GM21447 (cell line): ENCODE measurements at regions not wholly inside any gene's neighbourhood (a gene's known extent, or its start where the extent isn't known, plus 50 kb on each side); places are given as distances from the start of the nearest gene placed in this dataset.
A peak's percentile ranks its signal among the peaks of the same experiment; 100 is the strongest.

Experiments used
- ATAC-seq: cut with Tn5 transposase; IDR thresholded peaks from one replicate; pipeline ENCODE4 v1.9.1; 2021; ENCODE audit not compliant: unreplicated experiment

DNA sequence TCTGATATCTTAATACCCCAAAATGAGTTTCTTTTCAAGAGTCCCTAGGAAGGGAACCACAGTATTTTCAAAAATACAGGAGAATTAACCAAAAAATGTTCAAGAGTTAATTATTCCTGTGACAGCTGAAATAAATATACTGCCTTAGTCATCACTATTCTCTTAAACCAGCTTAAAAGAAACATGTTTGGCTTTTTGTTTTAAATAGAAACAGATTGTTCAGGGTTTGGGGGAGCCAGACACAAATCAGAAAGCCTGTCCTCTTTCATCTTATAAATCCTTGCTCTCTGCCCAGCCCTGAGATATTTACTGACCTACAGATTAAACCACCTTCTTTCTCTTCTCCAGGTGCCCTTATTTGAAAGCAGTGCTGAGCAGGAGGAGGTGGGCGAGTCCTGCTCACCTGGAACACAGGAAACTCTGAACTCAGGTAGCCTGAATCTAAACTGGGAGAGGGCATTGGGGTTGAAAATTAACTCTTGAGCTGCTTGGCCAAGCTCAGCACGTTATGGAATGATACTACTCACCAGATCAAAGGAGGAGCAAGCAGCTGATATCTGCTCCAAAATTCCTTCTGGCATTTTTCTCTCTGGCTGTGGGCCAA, 84.1 kb upstream of the SPRED1 start:
- no peak for ATAC-seq

DNA sequence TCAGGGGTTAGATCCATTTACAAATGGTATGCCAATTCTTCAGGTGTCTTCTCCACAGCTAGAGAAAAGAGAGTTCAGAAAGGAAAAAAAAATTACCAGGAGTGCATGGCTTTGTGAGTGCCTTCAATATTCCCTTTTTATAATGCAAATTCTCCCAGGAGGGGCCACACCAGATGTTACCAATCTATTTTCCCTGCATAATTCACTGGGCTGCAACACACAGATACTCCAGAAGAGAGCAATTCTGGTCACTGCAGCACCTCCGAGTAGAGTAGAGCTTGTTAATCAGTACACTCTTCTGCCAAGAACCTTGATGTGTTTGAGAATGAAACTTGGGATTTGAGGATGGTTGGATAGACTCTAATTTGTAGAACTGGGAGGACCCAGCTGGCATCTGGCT, 80.7 kb upstream of the SPRED1 start:
- no peak for ATAC-seq

DNA sequence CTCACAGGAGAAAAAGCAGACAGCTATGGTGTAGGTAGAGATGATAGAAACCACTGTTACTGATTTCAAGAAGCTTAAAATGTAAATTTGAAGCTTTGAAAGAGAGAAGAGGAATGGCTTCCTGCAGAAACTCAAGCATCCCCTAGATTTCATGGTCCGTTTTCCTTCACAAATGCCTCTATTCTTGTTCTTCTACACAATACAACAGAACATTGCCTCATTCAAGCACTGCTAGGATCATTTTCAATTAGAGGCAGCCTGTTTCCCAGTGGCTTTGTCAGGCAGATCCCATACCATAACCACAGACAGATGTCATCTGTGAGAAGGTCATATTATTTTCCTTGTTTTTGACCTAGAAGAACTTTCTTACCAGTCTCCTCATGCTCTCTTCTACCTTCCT, 77.9 kb upstream of the SPRED1 start:
- ATAC-seq: no peak

DNA sequence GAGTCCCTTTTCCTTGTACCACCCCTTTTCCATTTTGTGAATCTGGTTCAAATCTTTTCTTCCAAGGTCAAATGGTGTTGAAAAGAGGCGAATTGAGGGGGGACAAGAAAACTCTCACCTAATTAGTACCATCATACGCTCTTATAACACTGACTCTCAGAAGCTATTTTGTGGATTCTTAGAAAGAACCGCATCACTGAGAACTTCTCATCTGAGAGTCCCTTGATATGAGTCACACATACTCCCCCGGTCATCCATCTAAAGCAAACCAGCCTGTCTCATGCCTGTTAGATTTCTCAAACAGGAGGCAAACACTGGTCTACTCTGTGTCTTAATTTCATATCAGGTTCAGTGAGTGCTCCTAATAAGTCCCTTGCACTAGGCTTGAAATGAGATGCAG, 76.5 kb upstream of the SPRED1 start:
- peak; percentile 88 for ATAC-seq

DNA sequence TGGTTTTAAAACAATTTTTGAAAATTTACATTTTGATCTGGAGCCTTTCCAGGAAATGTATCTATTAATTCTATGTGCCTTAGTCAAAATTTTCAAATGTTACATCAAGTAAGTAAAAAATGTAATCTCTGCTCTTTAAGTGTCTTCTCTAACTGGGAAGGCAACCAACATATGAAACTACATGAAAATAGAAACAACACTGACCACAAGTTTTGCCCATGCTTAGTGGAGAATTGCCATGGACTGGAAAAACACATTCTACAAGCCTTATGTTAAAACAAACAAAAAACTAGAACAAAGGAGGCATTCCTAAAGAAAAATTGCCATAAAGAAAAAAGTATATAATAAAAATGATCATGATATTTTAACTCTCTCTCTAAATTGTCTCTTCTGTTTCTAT, 75.9 kb upstream of the SPRED1 start:
- ATAC-seq: no peak

DNA sequence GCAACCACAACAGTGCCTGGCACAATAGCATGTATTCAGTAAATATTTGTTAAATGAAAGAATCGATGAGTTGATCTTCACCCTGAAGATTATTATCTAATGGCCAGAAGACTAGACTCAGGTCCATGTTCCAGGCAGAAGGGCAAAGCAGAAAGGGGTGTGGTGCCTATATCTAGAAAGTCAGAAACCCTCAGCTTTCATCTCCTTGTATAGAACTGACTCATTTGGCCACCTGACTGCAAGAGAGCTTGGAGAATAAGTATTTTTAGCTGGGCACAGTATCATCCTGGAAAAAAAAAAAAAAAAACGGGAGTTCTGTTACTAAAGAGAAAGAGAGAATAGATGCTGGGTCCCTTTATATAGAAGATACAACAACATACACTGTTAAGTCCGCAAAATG, 69.7 kb upstream of the SPRED1 start:
- no peak for ATAC-seq

DNA sequence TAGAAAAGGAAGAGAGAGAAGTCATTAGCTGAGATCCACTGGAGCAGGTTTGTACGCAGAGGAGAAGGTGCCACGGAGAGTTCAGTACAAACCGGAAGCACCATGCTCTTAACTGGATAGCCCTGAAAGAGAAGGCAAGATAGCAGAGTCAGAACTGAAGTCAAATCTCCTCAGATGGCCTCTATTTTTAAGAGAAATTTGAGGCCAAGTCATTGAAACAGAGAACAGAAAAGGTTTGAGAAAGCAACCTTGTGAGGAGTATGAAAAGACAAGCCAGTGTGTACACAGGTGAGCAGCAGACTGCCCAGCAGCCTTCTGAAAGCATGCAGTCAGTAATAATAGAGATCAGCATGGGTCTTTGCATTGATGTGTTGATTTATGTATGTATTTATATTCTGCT, 66.1 kb upstream of the SPRED1 start:
- no peak for ATAC-seq

DNA sequence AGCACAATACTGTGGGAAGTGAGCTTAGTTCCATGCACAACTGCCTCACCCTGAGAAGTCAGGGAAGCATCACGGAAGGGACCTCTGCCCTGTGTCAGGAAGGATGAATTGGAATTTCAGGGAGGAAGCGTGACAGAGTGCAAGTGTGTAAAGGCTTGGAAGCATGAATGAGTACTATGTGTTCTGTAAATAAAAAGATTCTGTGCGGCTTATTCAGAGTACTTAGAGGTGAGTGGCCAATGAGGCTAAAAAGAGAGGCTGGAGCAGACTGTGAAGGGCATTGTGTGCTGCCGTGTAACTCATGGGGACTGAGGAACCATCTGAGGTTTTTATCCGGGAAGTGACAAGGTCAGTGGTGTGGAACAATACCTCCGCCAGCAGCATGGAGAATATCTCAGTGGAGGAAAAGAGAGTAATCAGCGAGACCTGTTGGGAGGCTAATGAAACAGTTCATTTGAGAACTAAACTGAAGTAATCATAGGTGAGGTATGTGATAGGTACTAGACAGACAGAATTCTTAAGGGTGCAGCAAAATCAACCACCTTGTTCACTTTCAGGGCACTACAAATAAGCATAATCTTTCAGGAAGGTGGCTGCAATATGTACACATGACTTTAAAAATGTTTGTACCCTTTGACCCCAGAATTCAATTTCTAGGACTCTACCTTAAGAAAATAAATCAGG, 64.9 kb upstream of the SPRED1 start:
- ATAC-seq: no peak

DNA sequence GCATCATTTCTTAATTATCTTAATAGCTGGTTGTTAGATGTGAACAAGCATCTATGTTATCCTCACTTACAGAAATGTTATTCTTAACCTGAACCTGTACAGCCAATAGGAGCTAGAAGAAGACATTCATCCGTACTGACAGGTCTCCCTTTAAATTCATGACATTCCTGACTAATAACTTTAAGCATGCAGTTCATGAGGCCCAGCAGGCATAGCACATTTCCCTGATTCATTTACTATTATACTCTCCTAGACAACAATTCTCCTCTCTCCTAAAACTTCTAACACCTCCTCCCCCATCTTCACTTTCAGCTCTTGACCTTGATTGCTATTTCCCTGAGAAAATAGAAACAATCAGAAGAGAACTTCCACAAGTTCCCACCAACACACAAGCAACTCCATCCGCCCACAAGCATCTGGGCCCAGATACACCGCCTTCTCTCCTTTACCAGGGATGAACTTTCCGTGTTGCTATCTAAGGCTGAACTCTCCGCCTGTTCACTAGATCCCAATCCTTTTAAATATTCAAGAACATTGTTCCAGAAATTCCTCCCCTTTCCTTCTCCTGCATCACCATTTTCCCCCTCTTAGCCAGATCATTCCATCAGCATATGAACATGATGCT, 62.9 kb upstream of the SPRED1 start:
- no peak for ATAC-seq

DNA sequence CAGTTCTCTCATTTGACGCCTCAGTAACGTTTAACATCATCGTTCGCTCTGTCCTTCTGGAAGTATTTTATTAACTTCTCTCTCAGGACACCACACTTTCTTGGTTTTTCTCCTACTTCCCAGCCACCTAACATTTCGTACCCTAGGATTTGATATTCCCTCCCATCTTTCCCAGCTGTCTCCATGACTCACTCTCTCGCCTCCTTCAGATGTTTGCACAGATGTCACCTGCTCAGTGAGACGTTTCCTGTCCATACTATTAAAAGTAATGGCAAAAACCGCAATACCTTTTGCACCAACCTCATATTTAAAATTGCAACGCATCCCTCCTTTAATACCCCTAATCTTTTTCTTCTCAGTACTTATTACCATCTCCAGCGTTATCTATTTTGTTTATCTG, 62.1 kb upstream of the SPRED1 start:
- no peak for ATAC-seq

DNA sequence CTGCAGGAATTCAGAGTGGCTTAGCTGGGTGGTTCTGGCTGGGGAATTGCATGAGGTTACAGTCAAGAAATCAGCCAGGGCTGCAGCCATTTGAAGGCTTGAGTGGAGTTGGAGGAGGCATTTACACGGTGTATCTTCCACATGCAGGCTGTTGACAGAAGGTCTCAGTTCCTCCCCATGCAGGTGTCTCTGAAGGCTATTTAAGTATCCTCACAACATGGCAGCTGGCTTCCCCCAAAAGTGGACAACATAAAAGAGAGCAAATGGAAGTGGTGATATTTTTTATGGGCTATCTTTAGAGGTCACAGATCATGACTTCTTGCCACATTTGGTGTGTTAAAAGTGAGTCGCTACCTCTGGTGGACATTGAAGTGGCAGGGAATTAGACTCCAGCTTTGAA, 60.1 kb upstream of the SPRED1 start:
- ATAC-seq: no peak

DNA sequence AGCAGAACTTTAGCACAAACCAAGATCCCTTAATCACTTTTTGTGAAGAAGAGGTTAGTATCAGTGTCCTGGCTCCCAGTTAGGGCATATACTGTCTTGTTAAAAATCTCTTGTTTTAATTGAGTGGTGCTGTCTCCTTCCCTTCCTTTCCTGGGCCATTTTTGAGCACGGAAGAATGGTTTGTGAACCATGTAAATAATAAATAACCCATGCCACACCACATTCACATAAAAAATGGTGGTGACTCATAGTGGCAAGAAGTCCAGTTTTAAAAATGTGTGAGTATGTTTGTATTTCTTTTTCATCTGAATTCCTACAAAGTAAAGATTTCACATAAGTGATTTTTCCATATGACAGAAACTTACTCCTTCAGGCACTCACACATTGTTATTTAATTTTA, 59.1 kb upstream of the SPRED1 start:
- ATAC-seq: no peak

DNA sequence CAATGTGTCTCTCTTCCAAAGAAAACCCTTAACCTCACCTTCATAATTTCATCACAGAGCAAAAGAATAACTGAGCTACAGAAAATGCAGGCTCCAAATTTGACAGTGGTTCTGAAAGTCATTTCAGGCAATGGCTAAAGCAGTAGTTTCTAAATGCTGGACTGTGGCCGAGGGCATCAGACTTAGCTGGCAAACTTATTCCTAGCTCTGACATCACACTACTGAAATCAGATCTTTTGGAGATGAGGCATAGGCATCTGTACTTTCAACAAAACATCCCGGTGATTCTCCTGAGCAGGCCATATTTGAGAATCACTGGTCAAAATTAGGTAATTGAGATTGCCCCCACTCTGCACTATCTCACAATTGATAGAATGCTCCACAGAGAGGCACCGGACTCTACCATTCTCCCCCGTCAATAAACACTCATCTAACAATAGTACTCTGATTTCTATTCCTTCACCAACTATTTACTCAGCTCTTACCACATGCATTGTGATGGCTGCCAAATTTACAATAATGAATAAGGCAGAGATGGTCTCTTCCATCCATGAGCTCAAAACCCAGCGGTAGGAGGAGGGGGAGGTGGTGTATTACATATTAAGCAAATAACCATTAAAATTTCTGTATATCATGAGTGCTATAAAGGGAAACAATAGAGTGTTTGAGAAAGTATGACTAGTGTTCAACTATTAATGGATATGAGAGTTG, 57.3 kb upstream of the SPRED1 start:
- no peak for ATAC-seq

DNA sequence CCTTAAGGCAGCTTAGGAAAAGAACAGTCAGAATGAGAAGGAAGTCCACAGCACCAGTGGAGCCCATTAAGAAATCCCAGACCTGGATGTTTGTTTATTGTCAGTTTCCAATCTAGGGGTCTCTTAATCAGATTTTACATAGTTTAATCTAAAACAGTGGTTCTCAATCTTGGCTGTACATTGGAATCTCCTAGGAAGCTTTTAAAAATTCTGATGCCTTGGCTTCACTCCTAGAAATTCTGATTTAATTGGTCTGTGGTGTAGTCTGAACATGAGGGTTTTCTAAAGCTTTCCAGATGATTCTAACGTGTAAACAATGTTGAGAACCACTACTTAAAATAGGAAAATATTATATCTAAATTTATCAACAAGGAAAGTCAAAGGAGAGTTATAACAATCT, 56.6 kb upstream of the SPRED1 start:
- no peak for ATAC-seq

DNA sequence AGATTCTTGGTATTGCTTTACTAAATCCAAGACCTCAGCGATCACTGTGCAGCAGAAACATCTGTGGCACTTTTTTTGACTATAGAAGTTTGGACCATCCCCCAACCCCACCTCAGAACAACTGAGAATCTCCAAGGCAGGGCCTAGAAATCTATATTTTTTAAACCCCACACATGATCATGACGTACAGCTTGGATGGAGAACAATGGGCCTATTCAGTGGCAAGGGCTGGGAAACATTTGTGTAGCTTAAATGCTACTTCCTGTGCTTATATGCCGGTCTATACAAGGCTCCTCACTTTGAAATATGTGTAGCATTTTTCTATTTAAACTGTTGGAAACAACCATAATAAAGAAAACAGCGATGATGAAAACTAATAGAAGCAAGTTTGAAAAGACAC, 55.1 kb upstream of the SPRED1 start:
- no peak for ATAC-seq

DNA sequence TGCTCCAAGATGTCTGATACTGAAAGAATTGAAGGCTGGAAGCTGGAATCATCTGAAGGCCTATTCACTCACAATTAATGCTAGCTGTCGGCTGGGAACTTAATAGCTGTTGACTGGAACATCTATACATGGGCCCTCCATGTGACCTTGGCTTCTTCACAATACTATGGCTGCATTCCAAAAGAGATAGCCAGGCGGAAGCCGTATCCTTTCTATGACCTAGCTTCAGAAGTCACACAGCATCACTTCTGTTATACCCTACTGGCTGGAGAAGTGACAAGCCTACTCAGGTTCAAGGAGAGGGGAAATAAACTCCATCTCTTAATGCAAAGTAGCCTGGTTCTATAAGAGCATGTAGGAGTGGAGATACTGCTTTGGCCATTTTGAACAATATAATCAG, 50.9 kb upstream of the SPRED1 start:
- ATAC-seq: no peak

DNA sequence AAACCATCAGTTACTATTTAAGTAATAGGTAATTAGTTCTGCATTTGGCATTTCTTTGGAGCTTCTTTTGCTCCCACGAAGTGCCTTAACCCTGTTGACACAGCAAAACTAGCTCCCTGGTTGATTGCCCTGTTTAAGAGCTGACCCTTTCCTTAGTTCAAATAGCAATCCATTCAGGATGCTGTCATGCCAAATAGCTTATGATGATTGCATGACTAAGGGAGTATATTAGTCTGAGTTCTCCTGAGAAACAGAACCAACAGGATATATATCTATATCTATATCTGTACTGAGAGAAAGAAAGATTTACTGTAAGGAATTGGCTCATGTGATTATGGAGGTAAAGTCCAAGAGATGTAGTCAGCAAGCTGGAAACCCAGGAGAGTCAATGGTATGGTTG, 50.3 kb upstream of the SPRED1 start:
- ATAC-seq: no peak
